ENCODE measurements at regions not wholly inside any gene's neighbourhood (a gene's known extent, or its start where the extent isn't known, plus 50 kb on each side); places are given as distances from the start of the nearest gene placed in this dataset.

DNA sequence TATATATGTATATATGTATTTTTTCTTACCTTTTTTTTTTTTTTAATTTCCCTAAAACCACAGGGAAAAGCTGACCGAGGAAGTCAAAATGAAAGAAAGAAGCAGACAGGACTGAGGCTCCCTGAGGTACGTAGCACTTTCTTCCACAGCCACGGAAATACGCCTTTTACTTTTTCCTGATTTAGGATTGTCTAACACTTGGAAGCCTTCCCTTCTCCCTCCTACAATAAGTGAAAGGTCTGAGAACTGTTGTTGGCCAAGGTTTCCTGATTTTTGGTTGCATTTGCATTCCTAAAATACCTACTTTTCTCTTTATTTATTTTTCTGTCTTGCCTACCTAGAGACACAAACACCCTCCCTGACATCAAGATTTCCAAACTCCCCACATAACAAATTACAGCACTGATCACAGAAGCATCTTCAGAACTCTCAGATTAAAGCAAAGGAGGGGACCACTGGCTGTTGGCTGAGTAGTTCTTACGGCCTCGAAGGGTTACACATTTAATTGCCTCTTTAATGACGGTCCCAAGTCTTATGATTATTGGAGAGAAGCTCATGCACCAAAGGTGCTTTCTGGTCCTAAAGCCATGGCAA, 778.5 kb upstream of the FANCL start:
- ChIA-PET CTCF (no interaction called here), POLR2A (no interaction called here)
- TF ChIP-seq, protein P1, sequence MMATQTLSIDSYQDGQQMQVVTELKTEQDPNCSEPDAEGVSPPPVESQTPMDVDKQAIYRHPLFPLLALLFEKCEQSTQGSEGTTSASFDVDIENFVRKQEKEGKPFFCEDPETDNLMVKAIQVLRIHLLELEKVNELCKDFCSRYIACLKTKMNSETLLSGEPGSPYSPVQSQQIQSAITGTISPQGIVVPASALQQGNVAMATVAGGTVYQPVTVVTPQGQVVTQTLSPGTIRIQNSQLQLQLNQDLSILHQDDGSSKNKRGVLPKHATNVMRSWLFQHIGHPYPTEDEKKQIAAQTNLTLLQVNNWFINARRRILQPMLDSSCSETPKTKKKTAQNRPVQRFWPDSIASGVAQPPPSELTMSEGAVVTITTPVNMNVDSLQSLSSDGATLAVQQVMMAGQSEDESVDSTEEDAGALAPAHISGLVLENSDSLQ (IDR thresholded peaks at IDR 0.05), result no peak
- no peak for TF ChIP-seq L3MBTL2 (conservative IDR thresholded peaks at IDR 0.05)
- no peak for TF ChIP-seq LEF1 (IDR thresholded peaks at IDR 0.05; ENCODE audit: borderline replicate concordance)
- TF ChIP-seq FOXM1 (IDR thresholded peaks at IDR 0.05; ENCODE audit: borderline replicate concordance), result no peak
- TF ChIP-seq BHLHE40 (IDR thresholded peaks at IDR 0.05; ENCODE audit: borderline replicate concordance), result no peak
- no peak for TF ChIP-seq SP1 (IDR thresholded peaks at IDR 0.05)
- TF ChIP-seq ARNT (IDR thresholded peaks at IDR 0.05), result no peak
- TF ChIP-seq HDGF (IDR thresholded peaks at IDR 0.05; ENCODE audit: borderline replicate concordance), result no peak
- TF ChIP-seq TARDBP (IDR thresholded peaks at IDR 0.05), result no peak
- no peak for TF ChIP-seq FOXK2 (IDR thresholded peaks at IDR 0.05)
- TF ChIP-seq NFRKB (IDR thresholded peaks at IDR 0.05), result no peak
- TF ChIP-seq ZNF384 (IDR thresholded peaks at IDR 0.05), result no peak
- TF ChIP-seq CTBP1 (IDR thresholded peaks at IDR 0.05; ENCODE audit: borderline replicate concordance), result no peak
- no peak for TF ChIP-seq FOXA1 (IDR thresholded peaks at IDR 0.05)

DNA sequence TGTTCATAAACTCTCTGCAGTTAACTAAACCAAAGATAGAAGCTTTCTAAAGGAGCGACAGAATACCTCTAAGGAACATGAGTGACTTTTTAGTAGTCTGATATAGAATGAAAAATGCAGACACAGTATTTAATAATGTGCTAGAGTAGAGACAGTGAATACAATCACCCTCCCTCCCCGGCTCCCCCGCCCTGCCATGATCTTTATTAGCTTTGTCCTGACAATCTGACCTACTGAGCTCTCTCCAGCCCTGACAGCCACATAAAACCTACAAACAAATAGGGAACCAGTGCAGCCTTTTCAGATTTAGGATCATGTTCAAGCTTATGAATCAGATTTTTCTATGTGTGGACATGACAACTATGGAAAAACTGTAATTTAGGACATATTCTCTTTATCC, 777.6 kb upstream of the FANCL start:
- ChIA-PET CTCF (interaction anchor here (0.6 kb wide), 2 partner anchors 8 to 10 kb away, joined by 3 to 4 read pairs; no protein-coding TSS in a partner anchor), POLR2A (no interaction called here)
- DNase-seq (ENCODE audit: extremely low spot score), result no peak
- TF ChIP-seq NFRKB (IDR thresholded peaks at IDR 0.05) (no peak), ELF4 (IDR thresholded peaks at IDR 0.05) (no peak), SP1 (IDR thresholded peaks at IDR 0.05) (no peak), ARNT (IDR thresholded peaks at IDR 0.05) (no peak), FOXA1 (IDR thresholded peaks at IDR 0.05) (no peak), HDGF (IDR thresholded peaks at IDR 0.05; ENCODE audit: borderline replicate concordance) (no peak), TARDBP (IDR thresholded peaks at IDR 0.05) (no peak), ZNF384 (IDR thresholded peaks at IDR 0.05) (no peak), CTBP1 (IDR thresholded peaks at IDR 0.05; ENCODE audit: borderline replicate concordance) (no peak), FOXK2 (IDR thresholded peaks at IDR 0.05) (no peak), SUZ12 (IDR thresholded peaks at IDR 0.05) (no peak), LEF1 (IDR thresholded peaks at IDR 0.05; ENCODE audit: borderline replicate concordance) (no peak), BHLHE40 (IDR thresholded peaks at IDR 0.05; ENCODE audit: borderline replicate concordance) (no peak), FOXM1 (IDR thresholded peaks at IDR 0.05; ENCODE audit: borderline replicate concordance) (no peak), L3MBTL2 (conservative IDR thresholded peaks at IDR 0.05) (no peak)
- TF ChIP-seq, protein P1 (IDR thresholded peaks at IDR 0.05), result no peak

More for the DNA sequence above, 778.5 kb upstream of the FANCL start:
- no peak for DNase-seq (ENCODE audit: extremely low spot score)

- ChIA-PET CTCF (no interaction called here), POLR2A (no interaction called here)
- TF ChIP-seq ELF4 (IDR thresholded peaks at IDR 0.05), result no peak
- no peak for TF ChIP-seq LEF1 (IDR thresholded peaks at IDR 0.05; ENCODE audit: borderline replicate concordance)
- TF ChIP-seq, protein P1 (IDR thresholded peaks at IDR 0.05), result no peak
- TF ChIP-seq FOXA1 (IDR thresholded peaks at IDR 0.05), result no peak
- no peak for TF ChIP-seq NFRKB (IDR thresholded peaks at IDR 0.05)
- no peak for TF ChIP-seq ARNT (IDR thresholded peaks at IDR 0.05)
- no peak for TF ChIP-seq BHLHE40 (IDR thresholded peaks at IDR 0.05; ENCODE audit: borderline replicate concordance)
- no peak for DNase-seq (ENCODE audit: extremely low spot score)
Measured at GRCh38 chr2:59015027-59015426, 773.9 kb upstream of the FANCL start.

DNA sequence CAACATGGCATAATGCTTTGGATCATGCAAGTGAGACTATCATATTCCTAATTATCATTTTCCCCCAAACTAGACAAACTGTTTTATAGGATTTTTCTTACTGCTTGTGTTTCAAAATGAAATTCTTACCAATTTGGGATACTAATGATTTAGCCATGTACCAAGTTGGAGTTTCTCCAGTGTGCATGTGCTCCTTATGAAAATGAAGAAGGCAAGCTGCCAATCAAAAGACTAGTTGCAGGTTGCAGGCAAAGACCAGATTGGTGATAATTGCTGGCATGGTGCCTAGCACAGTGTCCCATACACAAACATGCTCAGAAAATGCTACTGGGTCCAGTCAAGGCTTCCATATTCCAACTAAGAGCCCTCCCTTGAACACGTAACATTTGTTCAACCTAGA, 771.8 kb upstream of the FANCL start:
- DNase-seq (ENCODE audit: extremely low spot score), result no peak
- no peak for TF ChIP-seq CTBP1 (IDR thresholded peaks at IDR 0.05; ENCODE audit: borderline replicate concordance)
- TF ChIP-seq, protein P1 (IDR thresholded peaks at IDR 0.05), result no peak
- TF ChIP-seq FOXM1 (IDR thresholded peaks at IDR 0.05; ENCODE audit: borderline replicate concordance), result no peak
- no peak for TF ChIP-seq FOXK2 (IDR thresholded peaks at IDR 0.05)
- TF ChIP-seq ZNF384 (IDR thresholded peaks at IDR 0.05), result no peak
- ChIA-PET CTCF (no interaction called here), POLR2A (no interaction called here)

DNA sequence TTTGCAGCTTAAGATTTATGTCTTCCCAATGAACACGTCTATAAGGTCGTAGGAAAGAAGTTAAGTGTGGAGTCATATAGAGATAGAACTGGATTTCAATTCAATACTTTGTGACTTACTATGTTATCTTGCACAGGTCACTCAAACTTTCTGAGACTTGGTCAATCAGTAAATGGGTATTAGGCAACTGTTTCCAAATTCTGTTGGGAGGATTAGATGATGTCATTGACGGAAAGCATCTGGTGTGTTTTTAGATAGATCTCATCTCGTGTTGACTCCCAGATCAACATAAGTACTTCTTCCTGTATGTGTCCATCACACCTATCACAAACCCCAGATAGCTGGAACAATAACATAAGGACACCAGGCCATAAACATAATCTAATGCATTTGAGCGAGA, 771.1 kb upstream of the FANCL start:
- no peak for TF ChIP-seq ELF4 (IDR thresholded peaks at IDR 0.05)
- TF ChIP-seq NFRKB (IDR thresholded peaks at IDR 0.05), result no peak
- no peak for TF ChIP-seq ARNT (IDR thresholded peaks at IDR 0.05)
- TF ChIP-seq, protein P1 (IDR thresholded peaks at IDR 0.05), result no peak
- no peak for TF ChIP-seq TARDBP (IDR thresholded peaks at IDR 0.05)
- TF ChIP-seq FOXA1 (IDR thresholded peaks at IDR 0.05), result no peak
- no peak for TF ChIP-seq LEF1 (IDR thresholded peaks at IDR 0.05; ENCODE audit: borderline replicate concordance)
- no peak for TF ChIP-seq L3MBTL2 (conservative IDR thresholded peaks at IDR 0.05)
- no peak for TF ChIP-seq HDGF (IDR thresholded peaks at IDR 0.05; ENCODE audit: borderline replicate concordance)
- no peak for TF ChIP-seq SP1 (IDR thresholded peaks at IDR 0.05)
- TF ChIP-seq FOXK2 (IDR thresholded peaks at IDR 0.05), result no peak
- TF ChIP-seq ZNF384 (IDR thresholded peaks at IDR 0.05), result no peak
- TF ChIP-seq CTBP1 (IDR thresholded peaks at IDR 0.05; ENCODE audit: borderline replicate concordance), result no peak
- TF ChIP-seq BHLHE40 (IDR thresholded peaks at IDR 0.05; ENCODE audit: borderline replicate concordance), result no peak
- TF ChIP-seq FOXM1 (IDR thresholded peaks at IDR 0.05; ENCODE audit: borderline replicate concordance), result no peak
- TF ChIP-seq SUZ12 (IDR thresholded peaks at IDR 0.05), result no peak
- no peak for DNase-seq (ENCODE audit: extremely low spot score)
- ChIA-PET POLR2A (no interaction called here), CTCF (no interaction called here)

Measured in HEK293T (cell line).